ENCODE measurements at regions not wholly inside any gene's neighbourhood (a gene's known extent, or its start where the extent isn't known, plus 50 kb on each side); places are given as distances from the start of the nearest gene placed in this dataset.

DNA sequence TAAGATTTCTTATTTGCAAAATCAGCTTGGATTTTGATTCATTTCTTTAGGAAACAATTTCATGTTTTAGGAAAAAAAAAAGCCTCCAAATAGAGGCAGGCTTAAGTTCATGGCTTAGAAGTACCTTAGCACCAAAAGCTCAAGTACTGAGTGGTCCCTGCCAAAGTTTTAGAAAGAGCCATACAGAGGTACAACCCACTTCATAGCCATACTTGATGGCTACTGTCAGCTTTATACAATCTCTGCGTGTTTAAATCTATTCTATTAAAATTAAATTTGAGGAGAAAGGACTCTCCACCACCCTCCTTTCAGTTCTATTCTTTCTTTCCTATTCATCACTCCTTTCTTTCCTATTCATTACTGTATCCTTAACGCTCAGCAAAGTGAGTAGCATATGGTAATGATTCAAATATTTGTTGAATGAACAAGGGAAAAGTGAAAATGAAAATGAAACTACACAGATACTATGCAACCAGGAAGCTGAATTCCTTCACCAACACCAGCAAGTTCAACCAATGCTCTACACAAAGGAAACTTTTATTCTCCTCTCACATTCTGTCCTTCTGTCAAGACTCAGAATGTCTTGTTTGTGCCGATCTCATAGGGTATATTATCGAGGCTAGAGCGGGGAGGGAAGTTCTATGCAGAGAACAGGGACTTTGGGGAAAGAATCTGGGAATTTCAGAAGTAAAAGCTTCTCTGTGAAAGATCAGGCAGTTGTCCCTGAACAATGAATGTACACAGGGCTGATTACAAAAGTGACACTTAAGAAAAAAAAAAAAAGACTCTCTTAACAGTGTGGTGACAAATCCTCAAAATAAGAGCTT is 138.6 kb upstream of the SPEF2 start:
- Mint-ChIP-seq H3K9me3 (no peaks in the 10 kb centered on the region), H3K4me1 (peaks cover 25% of the 10 kb centered on the region), H3K27me3 (ENCODE audit: low read depth) (no peaks in the 10 kb centered on the region), H3K36me3 (ENCODE audit: low read depth) (no peaks in the 10 kb centered on the region), H3K4me3 (peak overlapping the region; percentile 31), H3K27ac (ENCODE audit: unreplicated experiment) (peak overlapping the region; percentile 81)
- TF ChIP-seq, protein P1, sequence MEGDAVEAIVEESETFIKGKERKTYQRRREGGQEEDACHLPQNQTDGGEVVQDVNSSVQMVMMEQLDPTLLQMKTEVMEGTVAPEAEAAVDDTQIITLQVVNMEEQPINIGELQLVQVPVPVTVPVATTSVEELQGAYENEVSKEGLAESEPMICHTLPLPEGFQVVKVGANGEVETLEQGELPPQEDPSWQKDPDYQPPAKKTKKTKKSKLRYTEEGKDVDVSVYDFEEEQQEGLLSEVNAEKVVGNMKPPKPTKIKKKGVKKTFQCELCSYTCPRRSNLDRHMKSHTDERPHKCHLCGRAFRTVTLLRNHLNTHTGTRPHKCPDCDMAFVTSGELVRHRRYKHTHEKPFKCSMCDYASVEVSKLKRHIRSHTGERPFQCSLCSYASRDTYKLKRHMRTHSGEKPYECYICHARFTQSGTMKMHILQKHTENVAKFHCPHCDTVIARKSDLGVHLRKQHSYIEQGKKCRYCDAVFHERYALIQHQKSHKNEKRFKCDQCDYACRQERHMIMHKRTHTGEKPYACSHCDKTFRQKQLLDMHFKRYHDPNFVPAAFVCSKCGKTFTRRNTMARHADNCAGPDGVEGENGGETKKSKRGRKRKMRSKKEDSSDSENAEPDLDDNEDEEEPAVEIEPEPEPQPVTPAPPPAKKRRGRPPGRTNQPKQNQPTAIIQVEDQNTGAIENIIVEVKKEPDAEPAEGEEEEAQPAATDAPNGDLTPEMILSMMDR (conservative IDR thresholded peaks at IDR 0.05) = no peak
- no peak for DNase-seq (ENCODE audit: low read depth, low spot score)

- Mint-ChIP-seq H3K36me3 (ENCODE audit: low read depth) (no peaks in the 10 kb centered on the region), H3K27me3 (ENCODE audit: low read depth) (no peaks in the 10 kb centered on the region), H3K27ac (ENCODE audit: unreplicated experiment) (no peak overlapping the region), H3K4me3 (no peak overlapping the region), H3K9me3 (no peaks in the 10 kb centered on the region), H3K4me1 (peaks cover 22% of the 10 kb centered on the region)
- DNase-seq (ENCODE audit: low read depth, low spot score) = no peak
- TF ChIP-seq, protein P1 (conservative IDR thresholded peaks at IDR 0.05) = no peak
Measured at GRCh38 chr5:35477911-35478310, 139.8 kb upstream of the SPEF2 start.

DNA sequence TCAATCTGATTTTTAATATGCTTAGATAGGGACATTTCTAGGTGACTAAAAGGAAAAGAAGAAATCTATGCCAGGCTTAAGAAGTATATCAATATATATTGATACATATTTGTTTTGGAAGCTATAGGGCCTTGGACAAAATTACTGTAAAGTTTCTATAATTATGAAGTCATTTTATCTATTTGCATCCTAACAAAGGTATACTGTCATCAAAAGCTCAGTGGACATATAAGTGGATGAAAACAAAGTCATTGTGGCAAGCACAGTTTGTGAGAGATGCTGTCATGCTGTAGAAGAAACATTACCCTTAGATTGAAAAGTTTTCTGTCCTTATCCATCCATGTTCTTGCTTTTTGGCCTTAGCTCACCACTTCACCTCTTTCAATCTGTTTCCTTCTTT is 140.3 kb upstream of the SPEF2 start:
- DNase-seq (ENCODE audit: low read depth, low spot score) = no peak
- TF ChIP-seq, protein P1 (conservative IDR thresholded peaks at IDR 0.05) = no peak
- Mint-ChIP-seq H3K4me1 (peaks cover 22% of the 10 kb centered on the region), H3K4me3 (no peak overlapping the region), H3K27ac (ENCODE audit: unreplicated experiment) (no peak overlapping the region), H3K36me3 (ENCODE audit: low read depth) (no peaks in the 10 kb centered on the region), H3K9me3 (no peaks in the 10 kb centered on the region), H3K27me3 (ENCODE audit: low read depth) (no peaks in the 10 kb centered on the region)

- H3K36me3 Mint-ChIP-seq (ENCODE audit: low read depth) = no peaks in the 10 kb centered on the region
- TF ChIP-seq, protein P1 (conservative IDR thresholded peaks at IDR 0.05) = no peak
- no peak for DNase-seq (ENCODE audit: low read depth, low spot score)
- no peak overlapping the region for H3K27ac Mint-ChIP-seq (ENCODE audit: unreplicated experiment)
- no peak overlapping the region for H3K4me3 Mint-ChIP-seq
- no peaks in the 10 kb centered on the region for H3K27me3 Mint-ChIP-seq (ENCODE audit: low read depth)
- H3K4me1 Mint-ChIP-seq = peaks cover 22% of the 10 kb centered on the region
- no peaks in the 10 kb centered on the region for H3K9me3 Mint-ChIP-seq
Measured at GRCh38 chr5:35476797-35477196, 140.9 kb upstream of the SPEF2 start.

- Mint-ChIP-seq H3K4me1 (peaks cover 22% of the 10 kb centered on the region), H3K27ac (ENCODE audit: unreplicated experiment) (no peak overlapping the region), H3K9me3 (no peaks in the 10 kb centered on the region), H3K4me3 (no peak overlapping the region), H3K27me3 (ENCODE audit: low read depth) (no peaks in the 10 kb centered on the region), H3K36me3 (ENCODE audit: low read depth) (no peaks in the 10 kb centered on the region)
- TF ChIP-seq, protein P1 (conservative IDR thresholded peaks at IDR 0.05) = no peak
- DNase-seq (ENCODE audit: low read depth, low spot score) = no peak
Measured at GRCh38 chr5:35476036-35476435, 141.6 kb upstream of the SPEF2 start.
